IPS-18c (cell line): ENCODE measurements at regions not wholly inside any gene's neighbourhood (a gene's known extent, or its start where the extent isn't known, plus 50 kb on each side); places are given as distances from the start of the nearest gene placed in this dataset.

ENCODE experiments used
- H3K4me3 ChIP-seq: 2 replicates; pipeline ENCODE4 v1.7.0; 2013; ENCODE audit warnings: low read depth, mild to moderate bottlenecking, low read length, moderate library complexity; ENCODE audit not compliant: insufficient read depth
- H3K9me3 ChIP-seq: one replicate; pipeline ENCODE4 v1.6.1; 2013; ENCODE audit warnings: mild to moderate bottlenecking, low read length, moderate library complexity; ENCODE audit not compliant: control insufficient read depth, insufficient read depth

DNA sequence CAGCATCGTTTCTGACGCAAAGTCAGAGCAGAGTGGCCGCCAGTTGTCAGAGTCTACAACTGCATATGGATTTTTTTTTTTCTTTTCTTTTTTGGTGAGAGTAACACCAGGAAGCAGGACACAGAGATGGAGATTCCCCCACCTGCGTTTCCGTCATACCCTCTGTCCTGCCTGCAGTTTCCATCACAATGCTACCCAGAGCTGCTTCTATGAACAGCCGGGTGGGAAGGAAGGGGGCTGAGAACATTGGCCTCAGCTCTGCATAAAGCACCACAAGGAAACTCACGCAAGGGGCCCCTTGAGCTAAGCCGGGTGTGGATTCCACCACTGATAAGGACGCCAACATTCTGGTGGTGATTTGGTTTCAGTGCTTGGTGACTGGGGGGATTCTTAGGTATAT lies 183.5 kb upstream of the AFDN start:
- no peak overlapping the region for H3K4me3 ChIP-seq
- H3K9me3 ChIP-seq: no peaks in the 10 kb centered on the region

DNA sequence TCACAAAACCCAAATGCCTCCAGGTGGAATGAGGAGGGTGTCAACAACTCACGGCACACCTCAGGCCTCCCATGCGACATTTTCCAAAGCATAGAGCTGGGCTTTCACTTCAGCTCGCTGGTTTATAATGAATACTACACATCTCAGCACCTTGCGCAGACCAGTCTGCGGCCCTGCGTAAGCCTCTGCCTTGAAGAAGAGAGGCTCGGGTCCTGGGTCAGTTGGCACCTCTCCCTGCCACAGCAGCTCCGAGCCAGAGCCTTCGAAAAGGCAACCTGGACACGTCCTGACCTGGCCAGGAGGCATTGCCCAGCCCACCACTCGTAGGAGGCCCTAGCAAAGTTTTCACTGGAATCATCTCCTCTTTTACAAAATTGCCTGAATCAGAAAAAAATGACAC lies 183.0 kb upstream of the AFDN start:
- Histone ChIP-seq H3K4me3 (no peak overlapping the region), H3K9me3 (no peaks in the 10 kb centered on the region)

DNA sequence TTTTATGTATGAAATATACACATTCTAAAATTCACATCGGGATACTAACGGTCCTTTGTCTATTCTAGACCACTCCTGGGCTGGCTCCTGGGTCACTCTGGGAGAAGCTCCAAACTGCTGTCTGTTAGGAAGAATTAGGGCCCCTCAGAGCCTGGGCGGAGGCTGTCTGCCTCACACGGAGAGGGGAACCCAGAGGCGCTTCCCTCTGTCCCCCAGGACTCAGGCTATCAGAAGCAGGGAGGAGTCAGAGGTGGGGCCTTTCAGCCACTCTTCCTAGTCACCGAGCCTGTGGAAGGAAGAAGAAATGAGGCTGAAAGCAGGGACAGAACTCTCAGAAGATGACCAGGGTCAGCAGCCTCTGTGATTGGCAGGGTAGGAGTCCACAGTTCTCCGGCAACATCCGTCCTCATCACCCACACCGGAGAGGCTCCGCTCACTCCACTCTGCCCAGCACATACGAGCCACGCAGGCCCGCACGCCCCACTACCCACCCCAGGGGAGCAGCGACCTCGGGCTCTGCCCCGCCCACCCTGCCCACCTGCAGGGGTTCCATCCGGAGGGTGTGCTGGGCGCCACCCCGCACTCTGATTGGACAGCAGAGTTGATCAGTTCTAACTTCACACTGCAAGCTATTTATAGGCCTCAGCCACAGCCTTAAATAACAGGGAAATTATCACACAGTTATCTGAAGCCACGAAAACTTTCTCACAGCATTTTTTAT lies 182.1 kb upstream of the AFDN start:
- H3K9me3 ChIP-seq: no peaks in the 10 kb centered on the region
- no peak overlapping the region for H3K4me3 ChIP-seq

DNA sequence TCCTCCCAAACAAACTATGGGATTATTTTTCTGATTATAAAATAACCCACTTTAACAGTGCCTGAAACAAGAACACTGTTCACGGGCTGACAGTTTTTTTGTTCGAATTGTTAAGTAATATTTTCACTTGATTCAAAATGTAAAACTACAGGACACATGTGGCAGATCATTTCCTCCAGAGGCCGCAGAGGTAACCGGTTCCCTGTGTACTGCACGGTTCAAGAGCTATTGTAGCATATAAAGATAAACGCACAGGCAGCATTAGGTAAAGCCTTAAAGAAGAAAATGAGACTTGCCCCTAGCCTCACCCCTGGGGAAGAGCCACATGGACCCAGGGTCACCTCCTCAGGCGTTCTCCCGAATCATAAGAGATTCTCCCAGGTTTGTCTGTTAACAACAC lies 181.3 kb upstream of the AFDN start:
- H3K4me3 ChIP-seq: no peak overlapping the region
- H3K9me3 ChIP-seq: no peaks in the 10 kb centered on the region

DNA sequence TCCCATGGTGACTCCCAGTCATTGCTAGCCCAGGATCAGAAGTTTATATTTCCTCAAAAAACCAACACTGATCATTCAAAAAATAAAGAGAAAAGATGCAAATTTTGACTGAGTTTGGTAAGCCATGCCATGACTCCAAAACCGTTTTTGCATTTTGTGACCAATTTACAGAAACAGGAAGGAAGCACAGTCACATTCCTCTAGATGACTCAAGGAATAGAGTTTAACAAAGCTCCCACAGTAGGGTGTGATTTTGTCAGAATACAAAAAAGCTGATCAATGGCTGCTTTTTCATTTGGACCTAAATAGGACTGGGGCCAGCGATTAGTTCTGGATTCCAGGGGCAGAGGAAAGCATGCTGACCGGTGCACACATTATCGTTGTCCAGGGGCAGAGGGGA lies 179.4 kb upstream of the AFDN start:
- no peaks in the 10 kb centered on the region for H3K9me3 ChIP-seq

DNA sequence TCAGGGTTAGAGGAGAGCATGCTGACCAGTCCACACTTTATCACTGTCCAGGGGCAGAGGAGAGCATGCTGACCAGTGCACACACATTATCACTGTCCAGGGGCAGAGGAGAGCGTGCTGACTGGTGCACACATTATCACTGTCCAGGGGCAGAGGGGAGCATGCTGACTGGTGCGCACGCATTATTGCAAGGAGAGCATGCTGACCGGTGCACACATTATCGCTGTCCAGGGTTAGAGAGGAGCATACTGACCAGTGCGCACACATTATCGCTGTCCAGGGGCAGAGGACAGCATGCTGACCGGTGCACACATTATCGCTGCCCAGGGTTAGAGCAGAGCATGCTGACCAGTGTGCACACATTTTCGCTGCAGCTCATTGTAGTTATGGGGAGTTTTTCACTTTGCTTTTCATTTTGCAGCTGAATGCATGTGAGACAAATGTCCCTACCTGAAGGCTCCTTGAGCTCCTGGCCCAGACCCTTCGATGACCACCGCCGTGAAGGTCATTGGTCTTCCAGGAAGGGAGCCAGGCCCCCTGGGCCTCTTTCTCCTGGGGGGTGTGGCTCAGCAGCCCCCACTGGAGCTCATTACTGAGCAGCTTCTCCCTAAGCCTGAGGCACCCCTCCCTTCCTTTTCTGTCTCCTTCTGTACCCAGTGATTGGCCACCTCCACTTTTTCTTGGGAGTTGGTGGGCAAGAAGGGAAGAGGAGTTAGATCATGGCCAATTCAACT lies 178.8 kb upstream of the AFDN start:
- Histone ChIP-seq H3K9me3 (no peaks in the 10 kb centered on the region), H3K4me3 (no peak overlapping the region)

More for the DNA sequence above, 179.4 kb upstream of the AFDN start:
- no peak overlapping the region for H3K4me3 ChIP-seq

DNA sequence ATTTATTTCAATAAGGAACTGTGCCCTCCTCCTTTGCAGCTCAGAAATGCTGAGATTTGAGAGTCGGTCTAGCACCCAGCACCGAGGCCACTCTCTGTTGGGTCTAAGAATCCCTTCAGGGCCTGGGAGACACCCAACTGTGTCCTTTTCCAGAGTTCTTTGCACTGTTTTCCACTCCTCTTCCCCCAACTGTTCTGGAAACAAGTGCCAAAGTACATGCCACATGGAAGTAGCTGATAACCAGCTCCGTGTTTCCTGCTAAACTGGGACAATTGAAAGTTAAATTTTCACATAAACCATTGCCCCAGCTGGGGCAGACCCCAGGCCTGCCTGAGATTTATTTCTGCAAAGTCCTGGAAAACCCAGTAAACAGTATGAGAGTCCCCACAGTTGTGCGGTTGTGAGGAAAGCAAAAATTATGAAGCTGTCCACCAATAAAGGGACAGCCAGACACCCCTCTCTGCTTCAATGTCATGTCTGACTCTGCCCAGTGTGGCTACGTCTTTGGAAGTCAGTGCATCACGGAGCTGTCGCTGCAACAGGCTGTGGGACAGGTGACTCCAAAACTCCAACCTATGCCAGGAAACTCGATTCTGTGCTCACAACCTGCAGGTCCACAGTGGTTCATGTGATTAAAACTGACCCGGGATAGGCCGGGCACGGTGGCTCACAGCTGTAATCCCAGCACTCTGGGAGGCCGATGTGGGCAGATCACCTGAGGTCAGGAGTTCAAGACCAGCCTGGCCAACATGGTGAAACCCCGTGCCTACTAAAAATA lies 178.0 kb upstream of the AFDN start:
- no peak overlapping the region for H3K4me3 ChIP-seq
- H3K9me3 ChIP-seq: no peaks in the 10 kb centered on the region

DNA sequence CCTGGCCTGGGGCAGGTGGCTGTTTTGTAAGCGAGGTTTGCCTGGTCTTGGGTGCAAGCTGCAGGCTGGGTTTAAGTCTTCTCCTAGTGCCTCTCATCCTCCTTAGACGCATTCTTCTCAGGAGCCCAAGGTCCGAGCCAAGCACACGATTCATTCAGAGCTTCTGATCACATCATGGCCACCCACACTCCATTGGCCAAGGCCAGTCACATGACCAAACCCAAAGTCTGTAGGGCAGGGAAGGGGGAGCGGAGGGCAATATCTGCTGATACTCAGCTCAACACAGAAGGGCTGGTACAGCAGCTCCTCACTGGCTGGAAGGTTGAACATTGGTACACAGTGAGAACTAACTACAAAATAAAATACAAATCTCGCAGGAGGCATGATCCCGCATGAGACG lies 177.2 kb upstream of the AFDN start:
- no peak overlapping the region for H3K4me3 ChIP-seq
- no peaks in the 10 kb centered on the region for H3K9me3 ChIP-seq

DNA sequence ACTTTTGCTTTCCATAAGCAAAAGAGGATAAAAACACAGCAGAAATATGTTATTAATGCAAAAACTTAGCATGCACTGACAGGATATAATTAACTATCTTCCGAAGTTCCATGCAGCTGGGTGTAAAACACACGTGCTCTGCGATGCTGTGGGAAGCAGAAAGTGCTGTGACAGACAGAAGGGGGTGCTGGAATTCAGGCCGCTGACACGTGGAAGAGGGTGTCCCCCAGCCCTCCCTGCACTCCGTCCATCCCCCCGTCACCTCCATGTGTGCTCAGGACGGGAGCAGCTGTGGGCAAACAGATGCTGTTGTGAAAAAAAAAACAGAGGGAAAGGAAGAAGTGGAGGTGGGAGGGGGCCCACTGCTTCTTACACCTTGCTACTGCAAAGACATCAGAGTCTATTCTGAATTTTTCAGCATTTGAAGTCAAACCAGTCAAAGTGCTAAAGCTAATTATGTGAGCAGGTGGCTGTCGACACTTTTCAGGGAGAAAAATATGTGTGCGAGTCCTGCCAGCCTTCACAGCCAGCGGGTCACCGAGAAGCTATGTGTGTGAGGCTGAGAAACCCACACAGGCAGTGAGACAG lies 175.9 kb upstream of the AFDN start:
- Histone ChIP-seq H3K4me3 (no peak overlapping the region), H3K9me3 (no peaks in the 10 kb centered on the region)

DNA sequence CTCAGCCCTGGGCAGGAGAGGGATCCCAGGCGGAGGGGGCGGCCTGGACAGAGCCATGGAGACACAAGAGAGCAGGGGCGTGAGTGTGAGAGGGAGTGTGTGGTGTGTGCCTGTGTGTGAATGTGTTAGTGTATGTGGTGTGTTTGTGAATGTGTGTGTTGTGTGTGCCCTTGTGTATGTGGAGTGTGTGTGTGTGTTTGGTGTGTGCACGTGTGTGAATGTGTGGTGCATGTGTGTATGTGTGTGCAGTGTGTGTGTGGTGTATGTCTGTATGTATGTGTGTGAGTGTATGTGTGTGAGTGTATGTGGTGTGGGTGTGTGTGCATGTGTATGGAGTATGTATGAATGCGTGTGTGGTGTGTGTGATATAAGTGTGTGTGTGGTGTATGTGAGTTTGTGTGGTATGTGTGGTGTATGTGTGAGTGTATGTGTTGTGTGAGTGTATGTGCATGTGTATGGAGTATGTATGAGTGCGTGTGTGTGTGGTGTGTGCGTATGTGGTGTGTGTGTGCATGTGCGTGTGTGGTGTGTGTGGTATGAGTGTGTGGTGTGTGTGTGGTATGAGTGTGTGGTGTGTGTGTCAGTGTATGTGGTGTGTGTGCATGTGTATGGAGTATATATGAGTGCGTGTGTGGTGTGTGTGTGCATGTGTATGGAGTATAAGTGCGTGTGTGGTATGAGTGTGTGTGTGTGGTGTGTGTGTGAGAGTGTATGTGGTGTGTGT lies 175.2 kb upstream of the AFDN start:
- Histone ChIP-seq H3K9me3 (no peaks in the 10 kb centered on the region), H3K4me3 (no peak overlapping the region)

DNA sequence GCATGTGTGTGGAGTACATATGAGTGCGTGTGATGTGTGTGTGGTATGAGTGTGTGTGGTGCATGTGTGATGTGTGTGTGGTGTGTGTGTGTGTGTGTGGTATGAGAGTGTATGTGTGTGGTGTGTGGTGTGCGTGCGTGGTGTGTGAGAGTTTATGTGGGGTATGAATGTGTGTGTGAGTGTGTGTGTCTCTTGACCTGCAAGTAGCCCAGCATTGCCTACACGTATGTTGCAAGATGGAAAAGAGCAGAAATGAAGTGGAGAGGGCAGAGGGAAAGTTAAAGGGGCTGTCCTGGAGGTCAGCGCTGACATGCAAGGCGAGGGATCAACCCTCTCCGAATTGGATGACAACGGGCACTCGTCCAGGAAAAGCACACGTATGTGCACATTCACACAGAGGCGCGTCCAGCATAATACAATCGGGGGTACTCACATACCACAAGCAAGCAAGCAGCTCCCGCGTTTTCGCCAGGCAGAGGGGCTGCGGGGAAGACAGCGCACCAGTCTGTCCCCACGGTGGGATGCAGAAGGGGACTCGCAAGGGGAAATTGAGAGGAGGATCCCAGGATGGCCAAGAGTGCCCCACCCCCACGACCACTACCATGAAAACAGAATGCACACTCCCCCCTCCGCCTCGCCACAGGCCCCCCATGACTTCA lies 174.5 kb upstream of the AFDN start:
- Histone ChIP-seq H3K9me3 (no peaks in the 10 kb centered on the region), H3K4me3 (no peak overlapping the region)

DNA sequence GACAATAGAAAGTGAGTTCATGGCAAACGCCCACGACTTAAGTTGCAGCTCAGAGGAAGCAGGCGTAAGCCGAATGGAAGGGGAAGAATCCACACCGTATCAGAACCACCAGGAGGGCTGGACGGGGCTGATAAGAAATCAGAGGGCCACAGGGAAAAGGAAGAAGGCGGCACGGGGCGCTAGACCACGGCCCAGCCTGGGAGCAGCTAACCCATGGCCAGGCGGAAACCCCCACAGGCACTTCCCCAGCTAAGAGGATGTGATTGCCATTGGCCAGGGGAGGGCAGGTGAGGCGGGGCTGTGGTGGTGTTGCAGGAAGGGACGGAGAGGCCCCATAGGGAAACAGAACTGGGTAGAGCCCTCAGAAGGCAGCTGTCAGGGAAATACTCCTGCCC lies 174.0 kb upstream of the AFDN start:
- H3K9me3 ChIP-seq: no peaks in the 10 kb centered on the region
- H3K4me3 ChIP-seq: no peak overlapping the region

DNA sequence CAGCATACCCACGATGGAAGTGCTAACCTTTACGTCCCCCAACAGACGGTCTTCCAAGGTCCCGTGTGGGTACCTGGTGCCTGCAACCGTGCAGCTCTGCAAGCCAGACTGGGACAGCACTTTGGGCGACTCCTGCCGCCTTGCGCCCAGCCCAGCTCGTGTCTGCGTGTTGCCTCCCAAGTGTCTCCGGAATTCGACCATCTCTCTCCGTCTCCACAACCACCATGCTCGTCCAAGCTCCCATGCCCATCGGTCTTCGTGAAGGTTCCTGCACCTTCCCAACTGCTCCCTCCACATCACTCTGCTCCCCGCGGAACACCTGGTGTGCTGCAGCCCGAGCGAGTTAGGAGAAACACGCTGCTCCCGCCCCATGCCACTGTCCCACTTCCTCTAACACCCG lies 173.2 kb upstream of the AFDN start:
- Histone ChIP-seq H3K4me3 (no peak overlapping the region), H3K9me3 (no peaks in the 10 kb centered on the region)

DNA sequence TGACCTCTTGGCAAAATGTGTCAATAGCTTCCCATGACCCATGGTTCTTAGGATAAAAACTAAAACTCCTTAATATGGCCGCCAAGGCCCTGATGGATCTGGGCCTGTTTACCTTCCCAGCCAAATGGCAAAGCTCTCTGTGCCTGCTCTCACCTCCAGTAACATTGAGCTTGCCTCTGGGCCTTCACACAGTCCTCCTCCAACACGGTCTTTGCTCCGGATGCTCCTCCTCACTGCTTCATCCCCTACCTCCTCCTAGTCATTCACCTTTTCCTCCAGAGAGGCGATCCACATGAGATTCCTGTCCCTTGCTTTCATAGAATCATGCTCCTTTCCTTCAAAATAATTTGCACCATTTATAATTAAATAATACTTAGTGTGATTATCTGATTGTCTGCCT lies 172.3 kb upstream of the AFDN start:
- Histone ChIP-seq H3K9me3 (no peaks in the 10 kb centered on the region), H3K4me3 (no peak overlapping the region)

DNA sequence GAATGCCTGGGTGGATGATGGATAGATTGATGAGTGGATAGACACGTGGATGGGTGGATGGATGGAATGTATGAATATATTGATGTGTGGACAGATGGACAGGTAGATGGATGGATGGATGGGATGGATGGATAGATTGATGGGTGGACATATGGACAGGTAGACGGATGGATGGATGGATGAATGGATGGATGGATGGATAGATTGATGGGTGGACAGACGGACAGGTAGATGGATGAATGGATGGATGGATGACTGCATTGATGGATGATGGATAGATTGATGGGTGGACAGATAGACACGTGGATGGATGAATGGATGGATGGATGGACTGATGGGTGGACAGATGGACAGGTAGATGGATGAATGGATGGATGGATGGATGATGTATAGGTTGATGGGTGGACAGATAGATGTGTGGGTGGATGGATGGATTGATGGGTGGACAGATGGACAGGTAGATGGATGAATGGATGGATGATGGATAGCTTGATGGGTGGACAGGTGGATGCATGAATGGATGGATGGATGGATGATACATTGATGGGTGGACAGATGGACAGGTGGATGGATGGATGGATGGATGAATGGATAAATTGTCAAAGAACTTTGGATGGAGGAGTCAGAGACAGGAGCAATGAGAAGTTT lies 171.4 kb upstream of the AFDN start:
- H3K4me3 ChIP-seq: no peak overlapping the region
- no peaks in the 10 kb centered on the region for H3K9me3 ChIP-seq

DNA sequence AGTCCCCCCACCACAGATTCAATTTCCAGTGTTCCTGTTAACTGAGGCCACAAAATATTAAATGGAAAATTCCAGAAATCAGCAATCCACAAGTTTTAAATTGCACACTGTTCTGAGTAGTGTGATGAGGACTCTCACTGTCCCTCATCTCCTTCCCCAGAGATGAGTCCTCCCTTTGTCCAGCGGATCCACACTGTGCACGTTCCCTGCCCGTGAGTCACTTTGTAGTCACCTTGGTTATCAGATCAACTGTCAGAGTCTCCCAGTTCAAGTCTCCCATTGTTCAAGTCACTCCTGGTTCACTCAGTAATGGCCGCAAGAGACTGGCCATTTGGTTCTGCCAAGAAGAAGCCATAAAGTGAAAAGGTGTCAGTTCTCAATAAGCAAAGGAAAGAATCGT lies 168.6 kb upstream of the AFDN start:
- Histone ChIP-seq H3K4me3 (no peak overlapping the region), H3K9me3 (no peaks in the 10 kb centered on the region)
